K562 (cell line): ENCODE measurements at regions not wholly inside any gene's neighbourhood (a gene's known extent, or its start where the extent isn't known, plus 50 kb on each side); places are given as distances from the start of the nearest gene placed in this dataset.

ENCODE experiments used
- ATAC-seq: fragments of 200-7000 bp; cut with Tn5 transposase; 3 replicates; pipeline ENCODE4 v1.9.1; 2020; ENCODE audit warnings: moderate library complexity
- BruUV-seq: library from RNA; stranded (reverse); fragments of 400-500 nt; replicated peaks from 2 replicates; lab custom pipeline; 2021; lab: Mats Ljungman, UMichigan
- CTCF ChIA-PET: fragments of 300-600 bp; formaldehyde crosslinking; extraction: SDS; loops from one replicate; lab custom pipeline; 2021; ENCODE audit warnings: low intra/inter-chr PET ratio; lab: Yijun Ruan, JAX
- POLR2A ChIA-PET: fragments of 300-600, 350-650 bp; sonication (Branson Sonifier 250); formaldehyde crosslinking; extraction: SDS; loops from one replicate; lab custom pipeline; 2021; ENCODE audit warnings: antibody characterized with exemption, inconsistent platforms; lab: Yijun Ruan, JAX
- DNase-seq, 4 experiments: peaks; one replicate each; pipeline versions ENCODE4 v3.0.0 to v3.0.0-alpha.2; 2011 to 2018; ENCODE audit warnings: low spot score in 3 of 4, mixed read lengths in 3 of 4; ENCODE audit errors: extremely low read depth in 1 of 4
- FAIRE-seq: peaks from 2 replicates; lab custom pipeline; 2011; peaks lifted over from hg19 to GRCh38; lab: Jason Lieb, UNC
- H2AFZ ChIP-seq: 2 replicates; pipeline ENCODE4 v1.6.0; 2011; ENCODE audit warnings: low read depth, low read length, control low read depth, inconsistent platforms
- H3K27ac ChIP-seq: fragments of 200-600 bp; 3 replicates; pipeline ENCODE4 v1.8.0; 2011; ENCODE audit warnings: low read depth, mild to moderate bottlenecking, control low read depth, inconsistent platforms, low read length, moderate library complexity, mixed read lengths; ENCODE audit errors: extremely low read depth
- H3K27me3 ChIP-seq, 2 experiments: fragments of 300-600 bp in 1 of 2; 2 replicates in 1 of 2; 3 replicates in 1 of 2; pipeline versions ENCODE4 v1.6.0 to v1.8.0; 2011; ENCODE audit warnings: inconsistent platforms in 2 of 2, low read length in 2 of 2, mild to moderate bottlenecking in 1 of 2, mixed read lengths in 1 of 2, moderate library complexity in 1 of 2; ENCODE audit not compliant: control insufficient read depth in 2 of 2, insufficient read depth in 2 of 2
- H3K36me3 ChIP-seq: fragments of 300-600 bp; 3 replicates; pipeline ENCODE4 v1.8.0; 2011; ENCODE audit warnings: mild to moderate bottlenecking, low read length, inconsistent platforms; ENCODE audit not compliant: control insufficient read depth, insufficient read depth
- H3K4me1 ChIP-seq, 2 experiments: fragments of 200-600 bp in 1 of 2; replicated peaks in 1 of 2; 2 replicates in 1 of 2; 3 replicates in 1 of 2; pipeline versions ENCODE4 v1.5.1 to v1.8.0; 2011; ENCODE audit warnings: inconsistent platforms in 2 of 2, low read length in 2 of 2, mild to moderate bottlenecking in 1 of 2, mixed read lengths in 1 of 2, moderate library complexity in 1 of 2; ENCODE audit not compliant: control insufficient read depth in 2 of 2, insufficient read depth in 2 of 2
- H3K4me2 ChIP-seq: 2 replicates; pipeline ENCODE4 v1.6.1; 2011; ENCODE audit warnings: low read length, control low read depth, inconsistent platforms, mixed read lengths; ENCODE audit not compliant: insufficient read depth
- H3K4me3 ChIP-seq: fragments of 200-600 bp; sonication (generic), shearing (Covaris generic); 2 replicates; pipeline ENCODE4 v1.5.1; 2016; ENCODE audit warnings: control low read depth, inconsistent platforms
- H3K79me2 ChIP-seq: fragments of 200-600 bp; 3 replicates; pipeline ENCODE4 v1.8.0; 2011; ENCODE audit warnings: low read length, inconsistent platforms; ENCODE audit not compliant: control insufficient read depth, insufficient read depth
- H3K9ac ChIP-seq, 2 experiments: 2 replicates each; pipeline versions ENCODE4 v1.6.0 to v1.6.1; 2011; ENCODE audit warnings: low read depth in 2 of 2, low read length in 2 of 2, control low read depth in 1 of 2, inconsistent platforms in 1 of 2, mild to moderate bottlenecking in 1 of 2, mixed read lengths in 1 of 2; ENCODE audit not compliant: insufficient read depth in 1 of 2
- H3K9me1 ChIP-seq: one replicate; pipeline ENCODE4 v1.6.0; 2011; ENCODE audit warnings: inconsistent platforms, mild to moderate bottlenecking, low read length, moderate library complexity; ENCODE audit not compliant: control insufficient read depth, insufficient read depth
- H3K9me3 ChIP-seq: replicated peaks from 2 replicates; pipeline ENCODE4 v1.5.1; 2011; ENCODE audit warnings: low read depth, low read length, inconsistent platforms; ENCODE audit not compliant: control insufficient read depth, insufficient read depth
- H4K20me1 ChIP-seq: replicated peaks from 2 replicates; pipeline ENCODE4 v1.6.1; 2011; ENCODE audit warnings: low read length, inconsistent platforms, mixed read lengths; ENCODE audit not compliant: control insufficient read depth, insufficient read depth
- C11orf30 ChIP-seq: fragments of 450-650 bp; IDR thresholded peaks from 2 replicates; pipeline ENCODE4 v1.6.1; 2016; ENCODE audit warnings: low read depth, mild to moderate bottlenecking
- HOXB6 ChIP-seq: fragments of 250-450 bp; sonication (Bioruptor Pico); IDR thresholded peaks from 2 replicates; pipeline ENCODE4 v1.5.1; 2022; ENCODE audit warnings: mild to moderate bottlenecking, borderline replicate concordance
- NRF1 ChIP-seq, 2 experiments: fragments of 450-650 bp; IDR thresholded peaks in 1 of 2; conservative IDR thresholded peaks in 1 of 2; 2 replicates each; pipeline ENCODE4 v1.6.1; 2014; ENCODE audit warnings: mild to moderate bottlenecking in 2 of 2
- RFX5 ChIP-seq: IDR thresholded peaks from 2 replicates; pipeline ENCODE4 v1.6.1; 2011; ENCODE audit warnings: low read depth, mild to moderate bottlenecking, improper control_type of control experiment, low read length
- SMARCE1 ChIP-seq: fragments of 450-650 bp; IDR thresholded peaks from 2 replicates; pipeline ENCODE4 v1.7.1; 2016; ENCODE audit warnings: mild to moderate bottlenecking
- SNRNP70 ChIP-seq: fragments of 200-400 bp; formaldehyde crosslinking; optimal IDR thresholded peaks from 2 replicates; pipeline ENCODE3; 2017; ENCODE audit warnings: low read depth, low read length
- ZNF316 ChIP-seq: fragments of 450-650 bp; IDR thresholded peaks from 2 replicates; pipeline ENCODE4 v1.6.1; 2016
- ZNF79 ChIP-seq: fragments of 250-450 bp; sonication (Bioruptor Pico); IDR thresholded peaks from 2 replicates; pipeline ENCODE4 v1.4.0; 2020; ENCODE audit warnings: low read depth, mild to moderate bottlenecking, moderate library complexity
- WGBS: fragments of 100-300 bp; shearing (Covaris generic); methylation state at CpG from one replicate; pipeline ENCODE4 v1.1.6; 2016; ENCODE audit warnings: low coverage, mixed read lengths; ENCODE audit not compliant: insufficient coverage; ENCODE audit errors: missing lambda C conversion rate; 5-methylcytosine and 5-hydroxymethylcytosine counted together
- in situ Hi-C: fragments of 300-500 bp; cut with MboI; formaldehyde crosslinking; loops from 4 replicates; pipeline ENCODE4 v1.15.0; 2018; ENCODE audit warnings: inconsistent platforms, mixed read lengths
- intact Hi-C: fragments of 100-400 bp; cut with micrococcal nuclease; formaldehyde crosslinking; loops from 2 replicates; pipeline ENCODE4 v1.14.2; 2022
- TF ChIP-seq, protein P1 (sequence below): fragments of 450-650 bp; IDR thresholded peaks from 2 replicates; pipeline ENCODE4 v1.6.1; 2016

DNA sequence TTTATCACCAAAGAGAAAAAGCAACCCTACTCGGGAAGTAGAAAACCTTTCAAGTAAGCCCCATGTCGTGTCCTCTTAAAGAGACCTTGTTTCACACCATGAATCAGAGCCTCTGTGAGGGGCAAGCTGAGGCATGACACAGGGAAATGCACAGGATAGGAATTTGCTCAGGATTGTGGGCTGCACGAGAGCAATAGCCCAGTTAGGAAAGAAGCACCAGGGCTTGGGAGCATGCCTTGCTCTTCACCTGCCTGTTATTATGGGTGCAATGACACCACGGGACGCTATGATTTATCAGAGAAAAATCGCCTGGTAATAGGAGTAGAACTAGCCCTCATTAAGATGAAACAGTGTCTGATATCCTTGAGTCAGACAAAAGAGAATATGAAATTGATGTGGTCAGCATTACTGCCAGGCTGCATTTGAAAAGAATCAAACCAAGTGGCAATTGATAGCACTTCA is 562.9 kb upstream of the NRP1 start:
- BruUV-seq = no TSS peak
- FAIRE-seq (no peak), DNase-seq (no peak), ATAC-seq (no peak)
- intact Hi-C loops (no loop called here), in situ Hi-C loops (no loop called here)
- no peak overlapping the region for H3K4me3 ChIP-seq
- H3K9ac ChIP-seq = no peak overlapping the region
- H2AFZ ChIP-seq = no peak overlapping the region
- no peak overlapping the region for H3K27ac ChIP-seq
- no peaks in the 10 kb centered on the region for H4K20me1 ChIP-seq
- no peaks in the 10 kb centered on the region for H3K79me2 ChIP-seq
- H3K36me3 ChIP-seq = no peaks in the 10 kb centered on the region
- no peaks in the 10 kb centered on the region for H3K27me3 ChIP-seq
- no peaks in the 10 kb centered on the region for H3K9me1 ChIP-seq
- no peaks in the 10 kb centered on the region for H3K9me3 ChIP-seq
- no peaks in the 10 kb centered on the region for H3K4me1 ChIP-seq
- CTCF ChIA-PET = no interaction called here
- no peak overlapping the region for H3K4me2 ChIP-seq
- 0% methylated on average over 6 of the region's 6 CpGs for WGBS
- TF ChIP-seq ZNF316 (peak; percentile 8; the same call in 1 of the 2 replicates), ZNF79 (no peak)
- TF ChIP-seq, protein P1, sequence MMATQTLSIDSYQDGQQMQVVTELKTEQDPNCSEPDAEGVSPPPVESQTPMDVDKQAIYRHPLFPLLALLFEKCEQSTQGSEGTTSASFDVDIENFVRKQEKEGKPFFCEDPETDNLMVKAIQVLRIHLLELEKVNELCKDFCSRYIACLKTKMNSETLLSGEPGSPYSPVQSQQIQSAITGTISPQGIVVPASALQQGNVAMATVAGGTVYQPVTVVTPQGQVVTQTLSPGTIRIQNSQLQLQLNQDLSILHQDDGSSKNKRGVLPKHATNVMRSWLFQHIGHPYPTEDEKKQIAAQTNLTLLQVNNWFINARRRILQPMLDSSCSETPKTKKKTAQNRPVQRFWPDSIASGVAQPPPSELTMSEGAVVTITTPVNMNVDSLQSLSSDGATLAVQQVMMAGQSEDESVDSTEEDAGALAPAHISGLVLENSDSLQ = no peak
- POLR2A ChIA-PET = no interaction called here

DNA sequence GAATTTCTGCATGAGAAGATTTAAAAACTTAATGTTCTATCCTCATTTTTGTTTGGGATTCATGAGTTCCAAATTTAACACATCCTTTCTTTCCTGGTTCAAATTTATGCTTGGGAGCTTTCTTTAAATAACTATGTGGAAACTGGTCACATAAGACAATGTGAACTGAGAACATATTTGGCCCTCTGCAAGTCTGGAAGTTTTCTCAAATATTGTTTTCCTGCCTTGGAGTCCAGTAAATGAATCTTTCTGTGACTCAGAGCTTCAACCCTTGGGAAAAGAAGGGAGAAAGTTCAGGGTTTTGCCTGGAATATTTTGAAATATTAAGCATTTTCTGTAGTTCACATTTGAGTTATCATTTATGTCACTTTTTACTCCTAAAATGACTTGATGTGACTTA is 559.0 kb upstream of the NRP1 start:
- no TSS peak for BruUV-seq
- H3K27ac ChIP-seq = no peak overlapping the region
- H3K79me2 ChIP-seq = no peaks in the 10 kb centered on the region
- CTCF ChIA-PET = no interaction called here
- H3K4me2 ChIP-seq = no peak overlapping the region
- no peak overlapping the region for H3K4me3 ChIP-seq
- H3K9ac ChIP-seq = no peak overlapping the region
- ATAC-seq = no peak
- TF ChIP-seq HOXB6 (CRISPR knock-in tag) (no peak), NRF1 (conservative IDR thresholded peaks at IDR 0.05 in 1 of 2, IDR thresholded peaks at IDR 0.05 in 1 of 2) (no peak), SNRNP70 (no peak), SMARCE1 (no peak), C11orf30 (no peak), RFX5 (no peak)
- TF ChIP-seq, all 486 proteins: peak for 0
- intact Hi-C loops (no loop called here), in situ Hi-C loops (no loop called here)
- Histone ChIP-seq H3K9me3 (no peaks in the 10 kb centered on the region), H4K20me1 (no peaks in the 10 kb centered on the region), H2AFZ (no peak overlapping the region), H3K27me3 (no peaks in the 10 kb centered on the region; a peak in 1 of 5 replicates), H3K36me3 (no peaks in the 10 kb centered on the region), H3K9me1 (no peaks in the 10 kb centered on the region), H3K4me1 (no peaks in the 10 kb centered on the region)
- no peak for DNase-seq
- FAIRE-seq = no peak
- POLR2A ChIA-PET = no interaction called here
